Kasumi-1 (cell line): ENCODE measurements at regions not wholly inside any gene's neighbourhood (a gene's known extent, or its start where the extent isn't known, plus 50 kb on each side); places are given as distances from the start of the nearest gene placed in this dataset.
"Not testable (repeated sequence)": the region's sequence is repeated elsewhere in the genome, so short reads cannot be mapped to it uniquely, and the experiment has no call there.

Experiments used
- DNase-seq, 2 experiments: peaks; one replicate each; lab custom pipeline; 2025; lab: John Stamatoyannopoulos, UW

DNA sequence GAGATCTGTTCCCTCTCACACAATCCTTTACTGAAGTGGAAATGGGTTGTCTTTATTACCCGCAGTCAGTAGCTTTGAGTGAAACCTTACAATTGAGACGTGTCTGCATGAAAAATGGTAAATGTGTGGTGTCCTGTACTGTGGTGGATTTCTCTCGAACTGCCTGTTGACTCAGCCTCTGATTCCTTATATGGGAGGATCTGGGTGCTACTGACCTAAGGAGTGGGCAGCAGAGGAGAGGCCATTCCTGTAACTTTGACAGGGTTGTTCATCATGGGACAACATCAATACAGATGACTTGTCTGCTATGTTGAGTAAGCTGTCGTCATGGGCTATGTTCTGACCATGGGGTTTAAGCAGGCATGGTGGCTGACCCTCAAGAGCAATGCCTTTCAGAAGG is 159.6 kb upstream of the WDR1 start:
- DNase-seq = no peak

DNA sequence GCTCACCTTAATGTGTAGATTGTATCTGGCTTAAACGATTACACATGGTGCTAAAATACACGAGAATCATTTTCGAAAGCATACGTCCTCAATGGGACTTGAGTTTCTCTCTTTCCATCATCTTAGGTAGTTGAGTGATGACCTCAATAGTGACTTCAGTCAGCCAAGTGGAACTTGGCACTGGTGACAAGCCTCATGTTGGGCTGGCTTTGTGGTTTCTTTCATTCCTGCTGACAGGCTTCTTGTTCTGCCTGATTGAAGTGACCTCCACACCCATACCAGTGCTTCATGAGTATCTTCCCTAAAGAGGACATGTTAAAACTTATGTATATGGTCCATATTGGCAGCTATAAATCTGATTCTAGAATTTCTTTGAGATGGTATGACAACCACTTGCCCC is 159.1 kb upstream of the WDR1 start:
- DNase-seq = no peak

DNA sequence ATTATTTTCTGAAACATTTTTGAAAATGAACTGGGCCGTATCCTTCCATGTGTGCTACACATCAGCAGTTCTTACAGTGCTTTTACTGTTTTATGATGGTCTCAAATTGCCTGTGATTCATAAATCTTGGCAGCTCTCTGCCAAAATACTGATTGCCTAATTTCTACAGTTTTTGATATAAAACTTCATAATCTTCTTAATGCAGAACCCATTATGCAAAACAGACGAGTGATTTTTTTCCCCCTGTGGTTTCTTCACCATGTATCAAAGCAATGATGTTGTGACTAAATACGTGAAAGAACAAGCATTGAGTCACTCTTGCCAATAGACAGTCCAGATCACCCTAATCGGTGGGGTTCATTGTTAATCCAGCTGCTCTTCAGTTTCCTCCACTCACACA is 156.4 kb upstream of the WDR1 start:
- no peak for DNase-seq

DNA sequence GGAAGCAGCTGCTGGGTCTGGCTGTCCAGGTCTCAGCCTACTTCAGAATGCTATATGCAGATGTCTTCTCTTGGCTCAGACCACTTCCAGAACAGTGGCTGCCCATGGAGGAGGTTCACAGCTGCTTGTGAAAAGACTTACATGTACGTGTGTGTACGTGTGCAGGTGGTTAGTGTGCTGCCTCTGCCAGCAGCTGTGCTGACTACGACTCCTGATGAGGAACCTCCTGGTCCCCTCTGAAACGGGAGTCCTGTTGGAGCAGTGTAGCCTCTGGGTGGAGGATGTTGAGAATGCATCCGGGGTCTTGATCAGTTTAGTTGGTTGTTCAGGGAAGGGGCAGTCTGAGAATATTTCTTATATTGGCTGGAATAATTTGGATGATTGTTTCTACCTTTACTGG is 155.9 kb upstream of the WDR1 start:
- no peak for DNase-seq

DNA sequence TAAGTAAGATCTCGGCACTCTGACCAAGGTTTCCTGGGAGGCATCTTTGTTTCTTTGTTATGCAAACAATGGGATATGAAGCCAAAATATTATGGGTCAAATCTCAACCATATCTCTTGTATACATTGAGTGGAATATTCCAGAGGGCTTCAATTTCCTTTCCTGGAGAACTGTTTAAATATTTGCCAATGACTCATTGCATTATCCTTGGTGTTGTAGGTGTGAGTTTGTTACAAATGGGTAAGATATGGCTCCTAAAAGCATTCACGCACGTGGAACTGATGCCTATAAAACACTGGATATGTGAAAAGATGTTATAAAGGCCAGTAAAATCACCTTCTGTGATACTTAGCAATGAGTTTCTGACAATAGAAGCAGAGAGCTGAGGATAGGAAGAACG is 150.5 kb upstream of the WDR1 start:
- DNase-seq = no peak

DNA sequence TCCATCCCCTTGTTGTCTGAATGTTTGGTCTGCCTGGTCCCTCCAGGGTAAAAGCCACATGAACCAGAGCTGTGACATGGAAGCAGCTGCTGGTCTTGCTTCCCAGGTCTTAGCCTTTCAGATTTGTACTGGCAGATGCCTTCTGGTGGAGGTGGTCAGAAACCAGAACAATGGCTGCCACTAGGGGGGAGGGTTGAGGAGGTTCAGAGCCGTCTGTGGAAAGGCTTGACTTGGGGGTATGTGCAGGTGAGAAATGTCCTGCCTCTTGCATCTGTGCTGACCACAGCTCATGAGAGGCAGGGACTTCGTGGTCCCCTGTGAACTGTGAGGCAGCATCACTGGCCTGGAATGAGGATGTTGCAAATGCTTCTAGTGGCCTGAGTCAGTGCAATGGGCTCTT is 144.2 kb upstream of the WDR1 start:
- DNase-seq = no peak

DNA sequence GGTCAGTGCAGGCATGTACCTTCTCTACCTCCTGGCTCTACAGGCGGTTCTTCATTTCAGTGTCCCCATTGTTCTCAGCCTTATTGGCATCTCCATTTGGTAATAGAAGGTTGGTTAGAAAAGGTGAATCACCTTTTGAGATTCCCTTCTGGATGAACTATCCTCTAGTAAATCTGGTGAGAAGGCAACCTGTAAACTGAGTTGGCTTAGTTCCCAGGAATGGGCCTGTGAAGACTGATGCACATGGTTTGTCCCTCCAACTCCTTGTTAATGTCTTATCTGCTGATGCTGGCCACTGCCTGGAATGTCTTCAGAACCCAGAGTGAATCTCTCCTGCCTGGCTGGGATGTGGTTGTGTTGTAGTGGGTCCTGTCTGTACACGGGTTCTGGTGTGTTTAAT is 143.4 kb upstream of the WDR1 start:
- DNase-seq = no peak

DNA sequence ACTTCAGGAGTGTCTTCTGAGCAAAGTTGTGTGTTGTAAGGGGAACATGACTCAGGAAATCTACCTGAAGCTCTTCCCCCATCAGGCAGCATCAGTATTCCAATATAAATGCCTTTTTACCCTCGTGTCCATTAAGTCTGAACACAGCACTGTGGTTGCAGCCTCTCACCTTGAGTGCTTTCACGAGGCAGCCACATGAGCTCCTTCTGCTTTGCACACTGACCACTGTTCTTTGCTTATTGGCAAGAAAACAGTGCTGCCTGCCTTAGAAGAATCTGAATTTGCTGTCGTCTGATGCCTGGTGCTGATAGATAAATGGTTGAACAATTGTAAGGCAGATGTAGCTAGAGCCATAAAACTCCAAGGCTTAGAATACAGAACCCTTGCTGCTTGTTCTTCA is 139.6 kb upstream of the WDR1 start:
- DNase-seq = no peak

DNA sequence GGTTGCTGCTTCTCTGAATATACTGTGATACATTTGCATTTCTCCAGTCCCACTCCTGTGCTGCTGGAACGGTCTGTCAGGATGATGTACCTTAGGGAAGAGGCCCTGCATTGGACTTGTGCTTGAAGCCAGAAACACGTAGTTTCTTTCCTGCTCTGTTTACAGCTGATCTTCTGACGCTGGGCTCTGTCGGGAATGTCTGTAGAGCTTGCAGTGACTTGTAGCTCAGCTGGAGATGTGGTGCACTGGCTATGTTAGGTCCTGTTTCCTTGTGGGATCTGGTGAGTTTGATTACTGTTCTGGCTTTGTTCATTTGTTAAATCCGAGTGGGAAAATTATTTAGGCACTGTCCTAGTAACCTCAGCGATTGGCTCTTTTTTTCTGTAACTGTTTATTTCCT is 137.2 kb upstream of the WDR1 start:
- DNase-seq = no peak

DNA sequence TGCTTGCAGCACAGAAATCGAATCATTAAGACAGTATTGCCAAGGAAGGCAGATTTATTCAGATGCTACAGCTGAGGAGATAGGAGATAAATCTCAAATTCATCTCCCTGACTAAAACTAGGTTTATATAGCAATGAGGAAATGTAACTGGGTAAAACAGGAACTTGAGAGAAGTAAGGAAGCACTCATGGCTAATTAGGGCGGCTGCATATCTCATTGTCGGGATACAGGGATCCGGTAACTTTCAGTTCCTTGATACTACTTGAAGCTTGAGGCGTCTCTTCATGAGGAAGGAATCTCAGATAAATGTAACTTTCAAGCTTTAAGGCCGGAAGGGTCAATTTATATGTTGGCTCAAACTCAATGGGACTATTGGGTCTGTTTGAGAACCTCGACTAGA is 129.2 kb upstream of the WDR1 start:
- no peak for DNase-seq

DNA sequence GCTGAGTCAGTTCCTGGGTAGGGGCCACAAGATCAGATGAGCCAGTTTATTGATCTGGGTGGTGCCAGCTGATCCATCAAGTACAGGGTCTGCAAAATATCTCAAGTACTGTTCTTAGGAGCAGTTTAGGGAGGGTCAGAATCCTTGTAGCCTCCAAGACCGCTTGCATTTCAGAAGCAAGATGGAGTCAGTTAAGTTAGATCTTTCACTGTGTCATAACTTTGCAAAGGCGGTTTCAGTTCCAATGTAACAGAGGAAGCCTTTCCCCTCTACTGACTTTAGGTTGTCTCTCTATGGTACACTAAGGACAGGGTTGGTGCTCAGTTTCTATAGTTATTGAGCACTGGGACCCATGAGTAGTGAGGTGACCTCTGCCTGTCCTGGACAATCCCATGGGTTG is 127.3 kb upstream of the WDR1 start:
- DNase-seq = no peak

DNA sequence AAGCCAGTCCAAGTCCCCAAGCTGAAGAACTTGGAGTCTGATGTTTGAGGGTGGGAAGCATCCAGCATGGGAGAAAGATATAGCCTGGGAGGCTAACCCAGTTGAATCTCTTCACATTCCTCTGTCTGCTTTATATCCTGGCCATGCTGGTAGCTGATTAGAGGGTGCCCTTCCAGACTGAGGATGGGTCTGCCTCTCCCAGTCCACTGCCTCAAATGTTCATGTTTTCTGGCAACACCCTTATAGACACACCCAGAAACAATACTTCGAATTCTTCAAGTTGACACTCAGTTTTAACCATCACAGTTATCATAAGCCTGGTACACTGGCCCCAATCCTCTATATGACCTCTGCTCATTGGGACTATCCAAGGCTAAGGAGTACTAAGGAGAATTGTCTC is 124.1 kb upstream of the WDR1 start:
- no peak for DNase-seq

DNA sequence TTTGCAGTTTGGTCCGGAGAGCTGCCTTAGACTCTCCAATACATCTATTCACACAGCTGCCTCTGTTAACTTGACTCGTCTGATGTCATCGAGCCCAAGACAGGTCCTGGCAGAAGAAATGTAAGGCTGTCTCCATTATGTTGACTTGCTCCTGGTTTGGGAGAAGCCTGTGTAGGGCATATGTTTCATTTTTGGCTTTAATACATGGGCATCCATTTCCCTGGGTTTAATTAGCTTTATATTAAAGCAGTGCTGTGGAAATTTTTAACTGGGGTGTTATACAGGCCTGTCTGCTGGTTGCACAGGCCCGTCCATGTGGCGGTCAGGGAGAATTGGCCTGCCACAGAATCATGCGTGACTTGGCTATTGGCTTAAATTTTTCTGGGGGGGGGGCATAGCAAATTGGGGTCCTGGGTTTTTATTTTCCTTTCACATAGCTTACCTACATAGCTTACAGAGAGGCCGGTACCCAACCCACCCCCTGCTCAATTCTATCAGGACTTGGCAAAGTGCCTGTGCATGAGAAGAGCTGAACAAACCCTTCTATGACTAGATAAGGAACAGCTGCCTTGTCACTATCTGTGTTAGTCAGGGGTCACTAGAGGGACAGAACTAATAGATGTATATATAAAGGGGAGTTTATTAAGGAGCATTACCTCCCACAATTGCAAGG is 123.5 kb upstream of the WDR1 start:
- DNase-seq = no peak

DNA sequence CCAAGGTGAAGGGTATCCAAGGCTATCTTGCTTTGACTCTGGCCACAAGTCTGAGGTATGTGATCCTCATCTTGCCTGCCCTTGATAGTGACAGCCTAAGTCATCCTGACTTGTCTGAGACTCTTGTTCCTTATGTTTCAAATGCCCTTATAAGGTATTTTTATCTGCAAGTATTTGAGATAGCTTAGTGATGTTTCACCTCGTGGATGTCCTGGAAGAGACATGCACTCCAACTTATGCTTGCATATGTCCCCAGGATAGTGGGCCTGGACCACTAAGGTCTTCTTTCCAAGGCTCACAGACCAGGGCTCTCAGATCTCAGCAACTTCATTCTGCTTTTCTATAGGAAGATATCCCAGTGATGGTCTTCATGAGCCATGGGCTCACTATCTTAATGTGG is 120.5 kb upstream of the WDR1 start:
- no peak for DNase-seq

DNA sequence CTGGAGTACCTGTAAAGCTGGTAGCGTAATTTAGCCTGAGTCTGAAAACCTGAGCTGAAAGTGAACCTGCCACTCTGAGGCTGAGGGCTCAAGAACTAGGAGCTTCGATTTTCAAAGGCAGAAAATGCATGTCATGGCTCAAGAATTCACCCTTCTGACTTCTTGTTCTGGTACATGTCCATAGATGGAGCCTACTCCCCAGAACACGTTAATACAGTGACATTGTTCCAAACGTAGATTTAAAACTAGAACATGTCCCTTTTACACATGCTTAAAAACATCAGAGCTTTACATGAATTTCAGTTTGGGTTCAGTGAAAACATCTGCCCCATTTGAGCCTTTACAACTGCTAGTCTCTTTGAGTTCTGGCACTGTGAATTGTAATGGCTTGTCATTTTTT is 115.5 kb upstream of the WDR1 start:
- DNase-seq = no peak

DNA sequence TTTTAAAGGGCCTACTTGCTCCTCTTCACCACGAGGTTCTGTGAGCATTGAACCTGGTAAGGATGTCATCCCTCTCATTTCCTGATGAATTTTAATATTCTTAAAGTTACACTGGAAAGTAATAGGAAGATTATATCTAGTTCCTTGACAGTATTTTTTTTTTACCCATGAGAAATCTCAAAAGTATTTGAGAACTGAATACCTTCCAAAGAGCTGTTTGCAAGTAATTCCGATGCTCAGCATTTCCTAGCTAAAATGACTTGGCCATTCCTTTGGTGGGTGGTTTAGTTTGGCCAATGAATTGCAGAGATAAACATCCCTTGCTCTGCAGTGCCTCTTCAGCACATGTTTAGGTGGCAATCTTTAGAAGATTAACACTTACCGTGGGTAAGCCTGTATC is 110.2 kb upstream of the WDR1 start:
- DNase-seq = no peak

DNA sequence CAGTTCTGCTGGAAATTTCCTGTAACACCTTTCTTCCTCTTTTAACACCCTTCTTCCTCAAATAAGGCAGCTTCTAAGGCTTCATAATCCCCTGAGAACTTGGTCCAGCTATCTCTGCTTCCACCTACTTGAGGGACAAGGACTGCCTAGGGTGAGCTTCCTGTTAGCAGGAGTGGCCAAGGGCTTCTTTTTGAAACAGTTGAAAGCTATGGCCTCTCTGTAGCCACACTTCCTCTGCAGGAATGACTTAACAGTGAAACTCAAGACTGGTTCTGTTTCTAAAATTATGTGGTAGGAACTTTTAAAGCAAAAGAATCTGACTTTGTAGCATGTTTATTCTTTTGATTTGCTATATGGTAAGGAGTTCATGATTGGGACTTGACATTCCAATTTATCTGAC is 108.5 kb upstream of the WDR1 start:
- DNase-seq = no peak

DNA sequence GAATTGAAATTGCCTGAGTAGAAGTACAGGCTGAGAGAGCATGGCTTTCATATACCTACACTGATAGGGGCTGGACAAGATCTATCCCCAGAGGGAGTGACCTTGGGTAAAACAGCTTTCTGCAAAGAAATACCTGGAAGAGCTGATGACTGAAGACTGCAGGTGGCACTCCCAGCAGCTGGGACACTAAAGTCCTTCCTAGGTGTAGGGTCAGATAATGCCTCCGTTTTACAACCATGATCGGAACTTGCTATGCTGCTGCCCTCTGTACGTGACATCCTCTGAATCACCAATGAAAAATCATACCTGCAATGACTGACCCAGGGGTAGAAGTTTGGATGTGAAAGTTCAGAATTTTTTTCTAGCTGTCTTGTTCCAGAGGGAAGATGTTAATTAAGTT is 107.2 kb upstream of the WDR1 start:
- no peak for DNase-seq

DNA sequence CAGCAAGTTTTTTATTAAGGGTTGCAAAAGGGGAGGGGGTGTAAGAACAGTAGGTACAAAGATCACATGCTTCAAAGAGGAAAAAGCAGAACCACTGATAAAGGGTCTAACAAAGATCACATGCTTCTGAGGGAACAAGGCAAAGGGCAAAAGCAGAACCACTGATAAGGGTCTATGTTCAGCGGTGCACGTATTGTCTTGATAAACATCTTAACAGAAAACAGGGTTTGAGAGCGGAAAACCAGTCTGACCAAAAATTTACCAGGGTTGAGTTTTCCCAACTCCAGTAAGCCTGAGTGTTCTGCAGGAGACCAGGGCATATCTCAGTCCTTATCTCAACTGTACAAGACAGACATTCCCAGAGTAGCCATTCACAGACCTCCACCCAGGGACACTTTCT is 96.9 kb upstream of the WDR1 start:
- not testable (repeated sequence) for DNase-seq

DNA sequence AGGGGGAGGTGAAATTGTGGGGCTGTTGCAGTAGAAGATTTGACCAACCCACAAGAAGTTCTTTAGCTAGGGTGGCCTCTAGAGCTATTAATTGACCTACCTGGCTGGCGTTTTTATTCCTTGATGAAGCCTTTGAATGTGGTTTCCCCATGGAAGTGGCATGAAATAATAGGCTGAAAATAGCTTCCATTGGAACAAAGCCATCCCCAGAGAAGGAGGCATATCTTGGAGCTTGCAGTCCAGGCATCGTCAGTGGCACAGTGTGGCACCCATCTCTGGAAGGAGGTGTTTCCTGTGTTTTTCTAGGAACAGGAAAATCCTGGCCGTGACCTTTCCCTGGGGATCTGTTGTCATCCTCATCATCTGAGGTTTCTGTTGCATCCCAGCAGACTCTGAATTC is 96.3 kb upstream of the WDR1 start:
- no peak for DNase-seq

DNA sequence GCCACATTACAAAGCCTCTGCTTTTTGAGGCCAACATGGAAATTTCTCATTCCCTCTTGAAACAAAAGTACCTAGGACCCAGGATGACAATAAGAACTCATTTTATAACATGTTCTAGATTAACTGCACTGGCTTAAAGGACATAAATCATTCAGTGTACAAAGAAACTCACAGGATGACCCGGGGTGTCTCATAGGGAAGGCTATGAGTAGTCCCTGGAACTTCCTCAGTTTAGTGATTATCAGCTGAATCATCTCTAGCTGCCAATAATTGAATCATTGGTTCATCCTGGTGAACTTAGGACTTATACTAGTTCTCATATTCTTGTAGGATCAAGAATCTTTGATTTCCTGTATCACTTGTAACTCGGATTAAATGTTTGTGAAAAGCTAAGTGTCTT is 95.8 kb upstream of the WDR1 start:
- DNase-seq = no peak

DNA sequence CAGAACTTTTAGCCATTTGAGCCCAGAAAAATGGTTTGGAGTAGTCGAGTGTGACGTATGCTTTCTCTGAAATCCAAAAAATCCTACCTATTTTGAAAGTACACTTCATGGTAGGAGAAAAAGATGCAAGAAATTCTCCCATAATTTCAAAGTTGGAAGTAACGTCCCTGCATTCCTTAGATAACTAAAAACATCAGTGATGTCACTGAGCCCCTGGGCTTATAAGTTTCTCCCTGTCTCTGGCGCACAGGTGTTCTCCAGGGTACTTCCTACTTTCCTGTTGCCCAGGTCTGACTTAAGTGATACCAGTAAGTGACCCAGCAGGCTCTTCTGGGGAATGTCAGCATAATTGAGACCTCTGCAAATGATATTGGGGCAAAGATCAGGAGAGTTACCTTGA is 90.5 kb upstream of the WDR1 start:
- DNase-seq = no peak

DNA sequence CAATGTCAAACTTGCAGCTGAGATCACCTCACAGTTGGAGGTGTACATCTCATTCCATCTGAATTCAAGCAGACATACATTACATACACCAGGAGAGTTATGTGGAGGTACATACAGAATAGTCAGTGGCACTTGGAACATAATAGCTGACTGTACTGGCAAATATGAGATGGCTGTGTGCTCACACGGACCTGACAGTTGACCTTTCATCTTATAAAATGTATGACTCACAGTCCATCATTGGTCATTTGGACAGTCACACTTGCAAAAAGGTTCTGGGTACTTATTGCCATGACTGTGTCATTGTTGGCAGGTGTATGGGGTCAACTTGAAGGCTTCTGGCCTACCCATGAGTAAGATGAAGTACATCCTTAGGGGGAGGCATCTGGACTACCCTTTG is 88.6 kb upstream of the WDR1 start:
- DNase-seq = no peak

DNA sequence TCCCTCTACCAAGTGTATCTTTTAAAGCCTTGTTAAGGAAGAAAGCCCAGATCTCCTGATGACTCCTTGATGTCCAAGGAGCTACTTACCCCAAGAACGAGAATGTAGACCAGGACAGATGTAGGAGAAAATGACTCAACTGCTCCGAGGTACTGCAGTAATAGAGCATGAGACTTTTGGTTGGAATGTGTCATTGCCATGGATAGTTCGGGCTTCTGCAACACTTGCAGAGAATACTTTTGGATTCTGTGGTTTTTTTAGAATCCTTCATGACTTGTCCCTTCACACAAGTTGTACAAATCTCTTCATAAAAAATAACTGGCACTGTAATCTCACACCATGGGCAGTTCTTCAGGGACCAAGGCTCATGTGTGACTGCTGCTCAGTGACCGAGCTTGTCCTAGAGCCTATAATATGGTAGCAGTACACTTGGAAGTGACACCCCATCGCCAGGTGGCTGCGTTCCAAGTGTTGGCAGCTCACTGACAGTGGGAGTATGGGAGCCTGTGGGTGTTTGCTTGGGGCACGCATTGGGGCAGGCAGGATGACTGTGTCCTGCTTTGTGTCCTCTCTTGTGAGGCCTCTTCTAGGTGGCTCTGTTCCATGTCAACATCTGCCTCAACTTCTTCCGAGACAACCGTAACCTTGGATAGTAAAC is 87.9 kb upstream of the WDR1 start:
- DNase-seq = no peak
